ENCODE measurements at regions not wholly inside any gene's neighbourhood (a gene's known extent, or its start where the extent isn't known, plus 50 kb on each side); places are given as distances from the start of the nearest gene placed in this dataset.

- H3K36me3 Mint-ChIP-seq (ENCODE audit: low read depth) = no peaks in the 10 kb centered on the region
- no peaks in the 10 kb centered on the region for H3K27me3 Mint-ChIP-seq (ENCODE audit: low read depth, poor library complexity)
- DNase-seq = no peak
- H3K9me3 Mint-ChIP-seq = no peaks in the 10 kb centered on the region
- no peak overlapping the region for H3K4me3 Mint-ChIP-seq
- no peak overlapping the region for H3K27ac Mint-ChIP-seq
- H3K4me1 Mint-ChIP-seq = no peaks in the 10 kb centered on the region
- TF ChIP-seq, protein P1, sequence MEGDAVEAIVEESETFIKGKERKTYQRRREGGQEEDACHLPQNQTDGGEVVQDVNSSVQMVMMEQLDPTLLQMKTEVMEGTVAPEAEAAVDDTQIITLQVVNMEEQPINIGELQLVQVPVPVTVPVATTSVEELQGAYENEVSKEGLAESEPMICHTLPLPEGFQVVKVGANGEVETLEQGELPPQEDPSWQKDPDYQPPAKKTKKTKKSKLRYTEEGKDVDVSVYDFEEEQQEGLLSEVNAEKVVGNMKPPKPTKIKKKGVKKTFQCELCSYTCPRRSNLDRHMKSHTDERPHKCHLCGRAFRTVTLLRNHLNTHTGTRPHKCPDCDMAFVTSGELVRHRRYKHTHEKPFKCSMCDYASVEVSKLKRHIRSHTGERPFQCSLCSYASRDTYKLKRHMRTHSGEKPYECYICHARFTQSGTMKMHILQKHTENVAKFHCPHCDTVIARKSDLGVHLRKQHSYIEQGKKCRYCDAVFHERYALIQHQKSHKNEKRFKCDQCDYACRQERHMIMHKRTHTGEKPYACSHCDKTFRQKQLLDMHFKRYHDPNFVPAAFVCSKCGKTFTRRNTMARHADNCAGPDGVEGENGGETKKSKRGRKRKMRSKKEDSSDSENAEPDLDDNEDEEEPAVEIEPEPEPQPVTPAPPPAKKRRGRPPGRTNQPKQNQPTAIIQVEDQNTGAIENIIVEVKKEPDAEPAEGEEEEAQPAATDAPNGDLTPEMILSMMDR (IDR thresholded peaks at IDR 0.05) = no peak
These were observed 603.5 kb upstream of the NEGR1 start for GRCh38 chr1:72885841-72886240.

DNA sequence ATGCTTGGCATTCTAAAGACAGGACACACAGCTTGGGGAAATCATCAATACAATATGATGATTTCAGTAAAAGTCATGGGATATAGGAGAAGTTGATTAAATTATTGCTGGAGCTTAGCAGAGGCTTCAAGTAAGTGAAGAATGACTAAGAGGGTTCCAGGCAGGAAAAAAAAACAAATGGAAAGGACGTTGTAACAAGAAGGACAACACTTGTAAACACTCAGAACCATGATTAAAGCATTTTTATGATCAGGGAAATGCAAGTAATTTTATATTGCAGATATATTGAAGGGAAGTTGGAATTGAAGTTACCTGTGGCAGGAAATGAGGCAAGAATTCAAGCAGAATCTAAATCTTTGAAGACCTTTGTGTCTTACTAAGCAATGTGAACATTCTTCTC lies 602.7 kb upstream of the NEGR1 start:
- Mint-ChIP-seq H3K9me3 (no peaks in the 10 kb centered on the region), H3K27me3 (ENCODE audit: low read depth, poor library complexity) (no peaks in the 10 kb centered on the region), H3K4me3 (no peak overlapping the region), H3K36me3 (ENCODE audit: low read depth) (no peaks in the 10 kb centered on the region), H3K4me1 (no peaks in the 10 kb centered on the region), H3K27ac (no peak overlapping the region)
- TF ChIP-seq, protein P1 (IDR thresholded peaks at IDR 0.05) = no peak
- no peak for DNase-seq

DNA sequence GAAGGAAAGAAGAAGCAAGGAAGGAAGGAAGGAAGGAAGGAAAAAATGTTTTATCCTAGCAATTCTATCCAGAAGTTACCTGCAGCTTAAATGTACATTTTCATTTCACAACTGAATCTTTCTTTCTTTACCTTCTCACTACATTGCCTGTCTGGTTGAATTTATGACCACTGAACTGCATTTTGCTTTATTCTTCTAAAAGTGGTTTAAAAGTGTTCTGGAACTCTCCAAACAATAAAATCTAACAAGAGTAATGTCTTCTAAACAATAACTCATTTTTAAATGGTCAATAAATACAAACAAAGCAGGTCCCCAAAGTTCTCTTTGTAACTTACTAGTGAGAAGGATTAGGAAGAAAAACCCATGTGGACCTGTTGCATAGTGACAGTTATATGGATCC lies 587.5 kb upstream of the NEGR1 start:
- no peak overlapping the region for H3K27ac Mint-ChIP-seq
- TF ChIP-seq, protein P1 (IDR thresholded peaks at IDR 0.05) = no peak
- no peaks in the 10 kb centered on the region for H3K9me3 Mint-ChIP-seq
- H3K27me3 Mint-ChIP-seq (ENCODE audit: low read depth, poor library complexity) = peaks cover 4% of the 10 kb centered on the region
- H3K4me3 Mint-ChIP-seq = no peak overlapping the region
- no peak for DNase-seq
- no peaks in the 10 kb centered on the region for H3K36me3 Mint-ChIP-seq (ENCODE audit: low read depth)
- no peaks in the 10 kb centered on the region for H3K4me1 Mint-ChIP-seq

DNA sequence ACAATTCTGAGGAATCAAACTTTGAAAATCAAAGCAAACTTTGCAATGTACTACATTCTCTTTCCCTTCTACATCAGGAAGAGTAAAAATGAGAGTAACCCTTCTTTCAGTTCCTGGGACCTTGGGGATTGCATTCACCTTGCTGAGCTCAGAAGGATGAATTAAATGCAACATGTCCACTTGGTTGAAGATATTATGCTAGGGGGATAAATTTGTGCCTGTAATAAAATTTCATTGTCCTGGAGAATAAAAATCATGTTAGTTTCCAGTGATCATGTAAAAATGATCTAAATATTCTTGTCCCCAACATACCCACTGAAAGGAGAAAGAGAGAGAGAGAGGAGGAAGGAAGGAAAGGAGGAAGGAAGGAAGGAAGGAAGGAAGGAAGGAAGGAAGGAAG lies 587.1 kb upstream of the NEGR1 start:
- TF ChIP-seq, protein P1 (IDR thresholded peaks at IDR 0.05) = no peak
- no peaks in the 10 kb centered on the region for H3K4me1 Mint-ChIP-seq
- H3K27me3 Mint-ChIP-seq (ENCODE audit: low read depth, poor library complexity) = peaks cover 4% of the 10 kb centered on the region
- no peaks in the 10 kb centered on the region for H3K9me3 Mint-ChIP-seq
- H3K27ac Mint-ChIP-seq = peak overlapping the region; percentile 40
- DNase-seq = no peak
- no peaks in the 10 kb centered on the region for H3K36me3 Mint-ChIP-seq (ENCODE audit: low read depth)
- no peak overlapping the region for H3K4me3 Mint-ChIP-seq

DNA sequence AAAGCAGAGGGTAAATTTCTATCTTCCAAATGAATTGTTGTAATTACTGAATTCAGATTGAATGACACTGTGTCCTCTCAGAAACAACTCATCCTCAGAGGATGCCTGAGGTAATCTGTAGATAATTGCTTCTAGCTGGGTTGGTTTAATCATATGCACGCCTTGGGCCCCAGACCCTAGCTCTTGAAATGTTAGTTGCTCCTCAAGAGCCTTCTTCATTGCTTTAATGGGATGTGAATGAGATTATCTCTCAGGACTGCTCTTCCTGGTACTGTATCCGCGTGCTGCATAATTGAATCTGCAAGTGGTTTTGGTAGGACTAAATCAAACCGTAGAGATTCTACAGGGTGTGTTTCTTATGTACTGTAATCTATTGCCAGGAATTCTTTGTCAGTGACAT lies 569.3 kb upstream of the NEGR1 start:
- H3K9me3 Mint-ChIP-seq = no peaks in the 10 kb centered on the region
- TF ChIP-seq, protein P1 (IDR thresholded peaks at IDR 0.05) = no peak
- no peak overlapping the region for H3K4me3 Mint-ChIP-seq
- no peaks in the 10 kb centered on the region for H3K27me3 Mint-ChIP-seq (ENCODE audit: low read depth, poor library complexity)
- H3K27ac Mint-ChIP-seq = no peak overlapping the region
- peaks cover 5% of the 10 kb centered on the region for H3K4me1 Mint-ChIP-seq
- H3K36me3 Mint-ChIP-seq (ENCODE audit: low read depth) = no peaks in the 10 kb centered on the region
- DNase-seq = no peak

- H3K27me3 Mint-ChIP-seq (ENCODE audit: low read depth, poor library complexity) = no peaks in the 10 kb centered on the region
- no peaks in the 10 kb centered on the region for H3K9me3 Mint-ChIP-seq
- no peak for DNase-seq
- no peaks in the 10 kb centered on the region for H3K36me3 Mint-ChIP-seq (ENCODE audit: low read depth)
- H3K4me3 Mint-ChIP-seq = no peak overlapping the region
- peaks cover 5% of the 10 kb centered on the region for H3K4me1 Mint-ChIP-seq
- no peak overlapping the region for H3K27ac Mint-ChIP-seq
- TF ChIP-seq, protein P1 (IDR thresholded peaks at IDR 0.05) = no peak
These were observed 566.7 kb upstream of the NEGR1 start for GRCh38 chr1:72848997-72849396.

Measured in nephron progenitor cell (in vitro differentiated cells).